DOHH2 (cell line): ENCODE measurements at regions not wholly inside any gene's neighbourhood (a gene's known extent, or its start where the extent isn't known, plus 50 kb on each side); places are given as distances from the start of the nearest gene placed in this dataset.

ENCODE experiments used
- H3F3A ChIP-seq: fragments of 200-600 bp; sonication (generic), shearing (Covaris generic); 2 replicates; pipeline ENCODE4 v1.6.0; 2016; ENCODE audit warnings: antibody characterized with exemption, mild to moderate bottlenecking; ENCODE audit not compliant: control insufficient read depth, insufficient read depth
- H3K27ac ChIP-seq: fragments of 200-600 bp; sonication (generic); 2 replicates; pipeline ENCODE4 v1.5.1; 2014; ENCODE audit warnings: low read depth, mild to moderate bottlenecking, low read length, moderate library complexity
- H3K27me3 ChIP-seq: fragments of 200-600 bp; sonication (generic); 2 replicates; pipeline ENCODE4 v1.6.1; 2014; ENCODE audit warnings: mild to moderate bottlenecking, low read length, mixed read lengths; ENCODE audit not compliant: control insufficient read depth
- H3K36me3 ChIP-seq: fragments of 200-600 bp; sonication (generic); 2 replicates; pipeline ENCODE4 v1.6.1; 2014; ENCODE audit warnings: mild to moderate bottlenecking, low read length, moderate library complexity, mixed read lengths; ENCODE audit not compliant: control insufficient read depth
- H3K4me1 ChIP-seq: fragments of 200-600 bp; sonication (generic); 2 replicates; pipeline ENCODE4 v1.6.1; 2014; ENCODE audit warnings: mild to moderate bottlenecking, low read length, mixed read lengths; ENCODE audit not compliant: control insufficient read depth
- H3K4me2 ChIP-seq: fragments of 200-600 bp; sonication (generic); 2 replicates; pipeline ENCODE4 v1.6.0; 2014; ENCODE audit warnings: mild to moderate bottlenecking, low read length, moderate library complexity
- H3K4me3 ChIP-seq: fragments of 200-600 bp; sonication (generic); 2 replicates; pipeline ENCODE4 v1.5.1; 2014; ENCODE audit warnings: mild to moderate bottlenecking, low read length, mixed read lengths
- H3K79me2 ChIP-seq: fragments of 200-600 bp; sonication (generic); 2 replicates; pipeline ENCODE4 v1.6.1; 2014; ENCODE audit warnings: mild to moderate bottlenecking, low read length, mixed read lengths; ENCODE audit not compliant: control insufficient read depth
- H3K9me2 ChIP-seq: fragments of 200-600 bp; sonication (generic); replicated peaks from 2 replicates; pipeline ENCODE4 v1.6.1; 2014; ENCODE audit warnings: mild to moderate bottlenecking, low read length, mixed read lengths; ENCODE audit not compliant: control insufficient read depth
- H3K9me3 ChIP-seq: fragments of 200-600 bp; sonication (generic); 2 replicates; pipeline ENCODE4 v1.6.1; 2014; ENCODE audit warnings: antibody characterized with exemption, low read length, mixed read lengths; ENCODE audit not compliant: control insufficient read depth, insufficient read depth
- H4K20me1 ChIP-seq: fragments of 200-600 bp; sonication (generic); 2 replicates; pipeline ENCODE4 v1.6.0; 2014; ENCODE audit warnings: low read depth, mild to moderate bottlenecking, antibody characterized with exemption, low read length, moderate library complexity; ENCODE audit not compliant: control insufficient read depth, insufficient read depth
- EZH2phosphoT487 ChIP-seq: fragments of 200-600 bp; sonication (generic); IDR thresholded peaks from 2 replicates; pipeline ENCODE4 v1.6.1; 2017; ENCODE audit warnings: borderline replicate concordance, mild to moderate bottlenecking, antibody characterized with exemption, low read length, moderate library complexity, mixed read lengths
- TF ChIP-seq, protein P1 (sequence below): fragments of 200-600 bp; sonication (generic); IDR thresholded peaks from one replicate; pipeline ENCODE4 v1.5.1; 2014; ENCODE audit warnings: antibody characterized with exemption, mild to moderate bottlenecking, low read depth, low read length; ENCODE audit not compliant: poor library complexity, severe bottlenecking

DNA sequence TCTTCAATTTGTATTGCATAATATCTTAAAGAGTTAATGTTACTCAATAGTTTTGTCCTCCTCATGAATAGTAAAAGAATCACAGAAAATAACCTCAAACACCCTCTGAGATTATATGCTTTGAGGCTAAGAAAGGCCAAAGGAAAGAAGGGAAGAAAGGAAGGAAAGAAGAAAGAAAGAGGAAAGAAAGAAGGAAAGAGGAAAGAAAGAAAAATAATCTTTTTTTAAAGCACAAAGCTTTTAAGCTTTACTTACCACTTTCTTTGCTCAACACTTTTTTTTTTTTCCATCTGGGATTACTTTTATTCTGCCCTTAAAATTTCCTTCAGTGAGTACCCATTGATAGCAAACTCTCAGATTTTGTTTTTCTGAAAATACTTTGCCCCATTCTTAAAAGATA is 369.1 kb downstream of the FGF9 start:
- no peaks in the 10 kb centered on the region for H3K9me3 ChIP-seq
- TF ChIP-seq, protein P1, sequence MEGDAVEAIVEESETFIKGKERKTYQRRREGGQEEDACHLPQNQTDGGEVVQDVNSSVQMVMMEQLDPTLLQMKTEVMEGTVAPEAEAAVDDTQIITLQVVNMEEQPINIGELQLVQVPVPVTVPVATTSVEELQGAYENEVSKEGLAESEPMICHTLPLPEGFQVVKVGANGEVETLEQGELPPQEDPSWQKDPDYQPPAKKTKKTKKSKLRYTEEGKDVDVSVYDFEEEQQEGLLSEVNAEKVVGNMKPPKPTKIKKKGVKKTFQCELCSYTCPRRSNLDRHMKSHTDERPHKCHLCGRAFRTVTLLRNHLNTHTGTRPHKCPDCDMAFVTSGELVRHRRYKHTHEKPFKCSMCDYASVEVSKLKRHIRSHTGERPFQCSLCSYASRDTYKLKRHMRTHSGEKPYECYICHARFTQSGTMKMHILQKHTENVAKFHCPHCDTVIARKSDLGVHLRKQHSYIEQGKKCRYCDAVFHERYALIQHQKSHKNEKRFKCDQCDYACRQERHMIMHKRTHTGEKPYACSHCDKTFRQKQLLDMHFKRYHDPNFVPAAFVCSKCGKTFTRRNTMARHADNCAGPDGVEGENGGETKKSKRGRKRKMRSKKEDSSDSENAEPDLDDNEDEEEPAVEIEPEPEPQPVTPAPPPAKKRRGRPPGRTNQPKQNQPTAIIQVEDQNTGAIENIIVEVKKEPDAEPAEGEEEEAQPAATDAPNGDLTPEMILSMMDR = no peak
- no peak for TF ChIP-seq EZH2phosphoT487
- no peaks in the 10 kb centered on the region for H3K9me2 ChIP-seq
- no peak overlapping the region for H3K4me3 ChIP-seq
- no peaks in the 10 kb centered on the region for H4K20me1 ChIP-seq
- no peaks in the 10 kb centered on the region for H3K79me2 ChIP-seq
- H3K4me1 ChIP-seq = no peaks in the 10 kb centered on the region
- no peaks in the 10 kb centered on the region for H3K36me3 ChIP-seq
- H3F3A ChIP-seq = no peaks in the 10 kb centered on the region
- H3K27me3 ChIP-seq = no peaks in the 10 kb centered on the region
- H3K27ac ChIP-seq = no peak overlapping the region
- no peak overlapping the region for H3K4me2 ChIP-seq

DNA sequence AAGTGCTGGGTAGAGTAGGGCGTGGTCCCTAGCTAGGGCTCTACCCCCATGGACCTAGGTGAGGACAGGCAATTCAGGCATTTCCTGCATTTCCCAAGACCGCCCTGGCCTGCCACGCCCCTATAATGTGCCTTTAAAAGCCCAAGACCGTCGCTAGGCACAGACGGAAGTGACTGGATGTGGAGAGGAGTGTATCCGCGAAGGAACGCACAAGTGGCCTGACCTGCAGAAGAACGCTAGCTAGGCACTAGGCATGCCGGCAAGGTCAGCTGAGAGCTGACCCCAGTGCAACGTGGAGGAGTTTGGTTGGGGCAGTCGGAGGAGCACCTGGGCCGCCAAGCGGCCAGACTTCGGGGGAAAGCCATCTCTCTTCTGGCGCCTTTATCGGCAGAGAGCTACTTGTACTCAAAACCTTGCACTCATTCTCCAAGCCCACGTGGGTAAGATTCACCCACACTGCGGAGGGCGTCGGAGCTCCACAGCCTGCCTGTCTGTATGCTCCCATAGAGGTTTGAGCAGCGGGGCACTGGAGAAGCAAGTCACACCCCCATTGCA is 370.0 kb downstream of the FGF9 start:
- no peak overlapping the region for H3K4me3 ChIP-seq
- no peaks in the 10 kb centered on the region for H3K36me3 ChIP-seq
- H3K79me2 ChIP-seq = no peaks in the 10 kb centered on the region
- H3K27me3 ChIP-seq = no peaks in the 10 kb centered on the region
- H4K20me1 ChIP-seq = no peaks in the 10 kb centered on the region
- no peaks in the 10 kb centered on the region for H3K9me3 ChIP-seq
- no peaks in the 10 kb centered on the region for H3K9me2 ChIP-seq
- TF ChIP-seq EZH2phosphoT487 = no peak
- TF ChIP-seq, protein P1 = no peak
- no peaks in the 10 kb centered on the region for H3K4me1 ChIP-seq
- no peak overlapping the region for H3K4me2 ChIP-seq
- H3K27ac ChIP-seq = no peak overlapping the region
- H3F3A ChIP-seq = no peaks in the 10 kb centered on the region

DNA sequence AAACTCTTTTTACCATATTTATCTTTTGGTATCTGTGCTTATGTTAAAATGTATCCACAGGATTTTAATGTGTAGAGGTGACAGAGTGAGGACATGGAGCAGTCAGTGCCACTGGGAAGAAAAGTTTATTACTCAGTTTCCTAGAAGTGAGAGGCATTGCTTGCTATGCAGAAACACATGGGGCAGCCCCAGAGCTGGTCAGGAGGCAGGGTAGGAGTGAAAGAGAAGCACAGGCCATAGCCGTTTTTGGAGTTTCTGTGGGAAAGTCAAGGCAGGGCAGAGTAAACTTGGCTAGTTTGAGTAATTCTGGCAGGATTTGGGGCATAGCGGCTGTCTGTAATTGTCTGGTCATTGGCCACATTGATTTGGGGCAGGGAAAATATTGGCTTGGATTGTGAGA is 370.9 kb downstream of the FGF9 start:
- no peaks in the 10 kb centered on the region for H3K36me3 ChIP-seq
- H3K9me2 ChIP-seq = no peaks in the 10 kb centered on the region
- no peak overlapping the region for H3K4me3 ChIP-seq
- H4K20me1 ChIP-seq = no peaks in the 10 kb centered on the region
- no peaks in the 10 kb centered on the region for H3K4me1 ChIP-seq
- no peaks in the 10 kb centered on the region for H3F3A ChIP-seq
- no peaks in the 10 kb centered on the region for H3K27me3 ChIP-seq
- no peak overlapping the region for H3K4me2 ChIP-seq
- no peaks in the 10 kb centered on the region; the same call in 1 of the 2 replicates for H3K9me3 ChIP-seq
- no peak for TF ChIP-seq EZH2phosphoT487
- TF ChIP-seq, protein P1 = no peak
- no peaks in the 10 kb centered on the region for H3K79me2 ChIP-seq
- no peak overlapping the region for H3K27ac ChIP-seq
